ENCODE measurements at regions not wholly inside any gene's neighbourhood (a gene's known extent, or its start where the extent isn't known, plus 50 kb on each side); places are given as distances from the start of the nearest gene placed in this dataset.

DNA sequence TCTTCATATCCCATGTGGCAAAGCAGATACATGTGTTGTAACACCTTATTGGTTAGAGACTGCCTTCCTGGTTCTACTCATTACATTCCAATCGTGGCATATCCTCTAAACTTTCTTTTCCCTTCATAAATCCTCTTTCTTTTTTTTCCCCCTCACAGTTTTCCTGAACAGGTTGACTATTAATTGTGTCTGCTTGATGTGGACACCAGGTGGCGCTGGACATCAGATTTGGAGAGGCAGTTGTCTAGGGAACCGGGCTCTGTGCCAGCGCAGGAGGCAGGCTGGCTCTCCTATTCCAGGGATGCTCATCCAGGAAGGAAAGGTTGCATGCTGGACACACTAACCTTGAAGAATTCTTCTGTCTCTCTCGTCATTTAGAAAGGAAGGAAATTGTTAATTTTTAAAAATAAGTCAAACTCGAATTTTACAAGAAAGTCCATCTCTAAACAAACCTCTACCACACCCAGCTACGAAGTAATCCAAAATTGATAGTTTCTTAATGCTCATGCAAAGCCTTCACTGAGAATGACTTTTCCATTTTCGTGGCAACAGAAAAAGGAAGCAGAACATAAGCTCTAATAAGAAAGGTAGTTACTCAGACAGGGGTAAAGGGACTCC lies 59.4 kb upstream of the ASB17 start (continued):
- TF ChIP-seq KDM1A (CRISPR knock-in tag; IDR thresholded peaks at IDR 0.05), result peak; percentile 94
- no peak for TF ChIP-seq FOXA1 (IDR thresholded peaks at IDR 0.05)
- TF ChIP-seq FOXA1 (CRISPR knock-in tag; IDR thresholded peaks at IDR 0.05), result peak; percentile 64
- peak; percentile 56 for TF ChIP-seq STAG1 (CRISPR knock-in tag; IDR thresholded peaks at IDR 0.05)
- TF ChIP-seq, protein P1, sequence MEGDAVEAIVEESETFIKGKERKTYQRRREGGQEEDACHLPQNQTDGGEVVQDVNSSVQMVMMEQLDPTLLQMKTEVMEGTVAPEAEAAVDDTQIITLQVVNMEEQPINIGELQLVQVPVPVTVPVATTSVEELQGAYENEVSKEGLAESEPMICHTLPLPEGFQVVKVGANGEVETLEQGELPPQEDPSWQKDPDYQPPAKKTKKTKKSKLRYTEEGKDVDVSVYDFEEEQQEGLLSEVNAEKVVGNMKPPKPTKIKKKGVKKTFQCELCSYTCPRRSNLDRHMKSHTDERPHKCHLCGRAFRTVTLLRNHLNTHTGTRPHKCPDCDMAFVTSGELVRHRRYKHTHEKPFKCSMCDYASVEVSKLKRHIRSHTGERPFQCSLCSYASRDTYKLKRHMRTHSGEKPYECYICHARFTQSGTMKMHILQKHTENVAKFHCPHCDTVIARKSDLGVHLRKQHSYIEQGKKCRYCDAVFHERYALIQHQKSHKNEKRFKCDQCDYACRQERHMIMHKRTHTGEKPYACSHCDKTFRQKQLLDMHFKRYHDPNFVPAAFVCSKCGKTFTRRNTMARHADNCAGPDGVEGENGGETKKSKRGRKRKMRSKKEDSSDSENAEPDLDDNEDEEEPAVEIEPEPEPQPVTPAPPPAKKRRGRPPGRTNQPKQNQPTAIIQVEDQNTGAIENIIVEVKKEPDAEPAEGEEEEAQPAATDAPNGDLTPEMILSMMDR (CRISPR knock-in tag; IDR thresholded peaks at IDR 0.05), result peak; percentile 81
- peak; percentile 60; the same call in 1 of the 2 replicates for TF ChIP-seq HDAC2 (CRISPR knock-in tag; IDR thresholded peaks at IDR 0.05)
- TF ChIP-seq RAD21 (CRISPR knock-in tag; IDR thresholded peaks at IDR 0.05), result peak; percentile 21; the same call in 1 of the 2 replicates
- TF ChIP-seq NFIC (IDR thresholded peaks at IDR 0.05; ENCODE audit: low read length), result peak; percentile 65
- no peak for TF ChIP-seq SMYD3 (CRISPR knock-in tag; IDR thresholded peaks at IDR 0.05)
- peak; percentile 97 for TF ChIP-seq RFX3 (CRISPR knock-in tag; IDR thresholded peaks at IDR 0.05)
- 0 out of 2 replicates have a peak, but pooled peaks have one; percentile 80 for TF ChIP-seq U2AF2 (IDR thresholded peaks at IDR 0.05; ENCODE audit: low read depth, low read length)
- peak; percentile 64 for TF ChIP-seq XRCC5 (optimal IDR thresholded peaks at IDR 0.05; ENCODE audit: low read length)
- peak; percentile 61; the same call in 1 of the 2 replicates for TF ChIP-seq SMC3 (IDR thresholded peaks at IDR 0.05; ENCODE audit: low read length)

DNA sequence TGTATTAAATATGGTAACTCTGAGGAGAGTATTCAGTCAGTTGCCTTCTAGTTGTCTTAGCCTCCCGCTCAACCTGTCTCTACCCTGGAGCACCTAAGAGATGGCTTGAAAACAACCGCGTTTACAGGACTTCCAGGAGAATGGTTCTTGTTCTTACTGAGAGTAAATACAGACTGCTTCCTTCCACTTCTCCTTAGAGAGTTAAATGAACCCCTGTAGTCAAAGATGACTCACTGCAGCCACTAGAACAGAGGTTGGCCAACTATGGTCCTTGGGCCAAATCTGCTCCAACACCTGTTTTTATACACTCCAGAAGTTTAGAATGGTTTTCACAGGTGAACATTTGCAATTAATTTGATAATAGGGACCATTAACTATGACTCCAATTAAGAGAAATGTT lies 60.1 kb upstream of the ASB17 start:
- in situ Hi-C loops (cut with HindIII; ENCODE audit: extremely low pct_ligation_motif_present, low pct_unique_long_range_greater_than_20kb) (no loop called here), intact Hi-C loops (cut with micrococcal nuclease; ENCODE audit: unreplicated experiment) (loop anchor here (5.0 kb wide), 2 partner anchors 160 to 1135 kb away; no protein-coding TSS in a partner anchor)
- H3K79me2 ChIP-seq (ENCODE audit: insufficient read depth, low read length), result no peaks in the 10 kb centered on the region
- H3K27me3 ChIP-seq (ENCODE audit: control insufficient read depth in 1 of 2, insufficient read depth in 2 of 2, low read length in 2 of 2), result no peaks in the 10 kb centered on the region
- WGBS (ENCODE audit: low lambda C conversion rate), result 2% methylated on average over 3 of the region's 3 CpGs
- H3K27ac ChIP-seq (ENCODE audit: extremely low read length, insufficient read depth, low read length), result no peak overlapping the region
- H3K4me1 ChIP-seq (ENCODE audit: insufficient read depth, low read length), result no peaks in the 10 kb centered on the region
- no peaks in the 10 kb centered on the region for H3K9me3 ChIP-seq (ENCODE audit: low read length)
- ATAC-seq (no peak), FAIRE-seq (no peak), DNase-seq (ENCODE audit: low spot score) (no peak)
- H3K9ac ChIP-seq (ENCODE audit: insufficient read depth, low read depth, low read length), result no peak overlapping the region
- no TSS peak for BruUV-seq (replicated peaks)
- no peak overlapping the region for H3K4me3 ChIP-seq (replicated peaks in 1 of 3; ENCODE audit: insufficient read depth in 1 of 3, low read depth in 2 of 3, low read length in 3 of 3)
- H3K4me2 ChIP-seq (ENCODE audit: low read depth, low read length), result no peak overlapping the region
- H4K20me1 ChIP-seq (ENCODE audit: insufficient read depth, low read length), result no peaks in the 10 kb centered on the region
- no peak overlapping the region for H2AFZ ChIP-seq (ENCODE audit: low read length)
- ChIA-PET CTCF (ENCODE audit: low intra/inter-chr PET ratio, low total read pairs) (no interaction called here), POLR2A (no interaction called here)
- no peaks in the 10 kb centered on the region for H3K36me3 ChIP-seq (replicated peaks in 1 of 2; ENCODE audit: control insufficient read depth in 1 of 2, insufficient read depth in 2 of 2, low read length in 2 of 2)
- TF ChIP-seq POLR2AphosphoS5 (IDR thresholded peaks at IDR 0.05; ENCODE audit: low read depth, low read length) (no peak), BCL6 (CRISPR knock-in tag; IDR thresholded peaks at IDR 0.05) (no peak), ZNF224 (CRISPR knock-in tag; IDR thresholded peaks at IDR 0.05) (no peak), RARA (CRISPR knock-in tag; IDR thresholded peaks at IDR 0.05) (no peak), TCF7 (IDR thresholded peaks at IDR 0.05; ENCODE audit: low read depth) (no peak)
- TF ChIP-seq, protein P2, sequence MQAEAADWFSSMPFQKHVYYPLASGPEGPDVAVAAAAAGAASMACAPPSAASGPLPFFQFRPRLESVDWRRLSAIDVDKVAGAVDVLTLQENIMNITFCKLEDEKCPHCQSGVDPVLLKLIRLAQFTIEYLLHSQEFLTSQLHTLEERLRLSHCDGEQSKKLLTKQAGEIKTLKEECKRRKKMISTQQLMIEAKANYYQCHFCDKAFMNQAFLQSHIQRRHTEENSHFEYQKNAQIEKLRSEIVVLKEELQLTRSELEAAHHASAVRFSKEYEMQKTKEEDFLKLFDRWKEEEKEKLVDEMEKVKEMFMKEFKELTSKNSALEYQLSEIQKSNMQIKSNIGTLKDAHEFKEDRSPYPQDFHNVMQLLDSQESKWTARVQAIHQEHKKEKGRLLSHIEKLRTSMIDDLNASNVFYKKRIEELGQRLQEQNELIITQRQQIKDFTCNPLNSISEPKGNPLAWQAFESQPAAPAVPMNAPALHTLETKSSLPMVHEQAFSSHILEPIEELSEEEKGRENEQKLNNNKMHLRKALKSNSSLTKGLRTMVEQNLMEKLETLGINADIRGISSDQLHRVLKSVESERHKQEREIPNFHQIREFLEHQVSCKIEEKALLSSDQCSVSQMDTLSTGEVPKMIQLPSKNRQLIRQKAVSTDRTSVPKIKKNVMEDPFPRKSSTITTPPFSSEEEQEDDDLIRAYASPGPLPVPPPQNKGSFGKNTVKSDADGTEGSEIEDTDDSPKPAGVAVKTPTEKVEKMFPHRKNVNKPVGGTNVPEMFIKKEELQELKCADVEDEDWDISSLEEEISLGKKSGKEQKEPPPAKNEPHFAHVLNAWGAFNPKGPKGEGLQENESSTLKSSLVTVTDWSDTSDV (CRISPR knock-in tag; IDR thresholded peaks at IDR 0.05), result no peak
- TF ChIP-seq, protein P3, sequence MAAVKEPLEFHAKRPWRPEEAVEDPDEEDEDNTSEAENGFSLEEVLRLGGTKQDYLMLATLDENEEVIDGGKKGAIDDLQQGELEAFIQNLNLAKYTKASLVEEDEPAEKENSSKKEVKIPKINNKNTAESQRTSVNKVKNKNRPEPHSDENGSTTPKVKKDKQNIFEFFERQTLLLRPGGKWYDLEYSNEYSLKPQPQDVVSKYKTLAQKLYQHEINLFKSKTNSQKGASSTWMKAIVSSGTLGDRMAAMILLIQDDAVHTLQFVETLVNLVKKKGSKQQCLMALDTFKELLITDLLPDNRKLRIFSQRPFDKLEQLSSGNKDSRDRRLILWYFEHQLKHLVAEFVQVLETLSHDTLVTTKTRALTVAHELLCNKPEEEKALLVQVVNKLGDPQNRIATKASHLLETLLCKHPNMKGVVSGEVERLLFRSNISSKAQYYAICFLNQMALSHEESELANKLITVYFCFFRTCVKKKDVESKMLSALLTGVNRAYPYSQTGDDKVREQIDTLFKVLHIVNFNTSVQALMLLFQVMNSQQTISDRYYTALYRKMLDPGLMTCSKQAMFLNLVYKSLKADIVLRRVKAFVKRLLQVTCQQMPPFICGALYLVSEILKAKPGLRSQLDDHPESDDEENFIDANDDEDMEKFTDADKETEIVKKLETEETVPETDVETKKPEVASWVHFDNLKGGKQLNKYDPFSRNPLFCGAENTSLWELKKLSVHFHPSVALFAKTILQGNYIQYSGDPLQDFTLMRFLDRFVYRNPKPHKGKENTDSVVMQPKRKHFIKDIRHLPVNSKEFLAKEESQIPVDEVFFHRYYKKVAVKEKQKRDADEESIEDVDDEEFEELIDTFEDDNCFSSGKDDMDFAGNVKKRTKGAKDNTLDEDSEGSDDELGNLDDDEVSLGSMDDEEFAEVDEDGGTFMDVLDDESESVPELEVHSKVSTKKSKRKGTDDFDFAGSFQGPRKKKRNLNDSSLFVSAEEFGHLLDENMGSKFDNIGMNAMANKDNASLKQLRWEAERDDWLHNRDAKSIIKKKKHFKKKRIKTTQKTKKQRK (IDR thresholded peaks at IDR 0.05; ENCODE audit: low read length), result no peak

Measured in HepG2 (cell line).